Esophagus squamous epithelium (tissue), 5 donors: ENCODE measurements at regions not wholly inside any gene's neighbourhood (a gene's known extent, or its start where the extent isn't known, plus 50 kb on each side); places are given as distances from the start of the nearest gene placed in this dataset.

Source experiments
- DNase-seq: peaks from one replicate; lab custom pipeline; 2025; lab: John Stamatoyannopoulos, UW
- H3K27ac ChIP-seq, 4 donors: fragments of 200-600 bp; sonication (generic); one replicate each; pipeline ENCODE4 v1.5.1; 2016 to 2019; ENCODE audit warnings: mild to moderate bottlenecking in 1 of 4
- H3K27me3 ChIP-seq, 4 donors: fragments of 200-600 bp; sonication (generic); 1 replicate in 3 of 4; 2 replicates in 1 of 4; pipeline versions ENCODE4 v1.5.1 to v1.6.0; 2017 to 2021; ENCODE audit warnings: antibody characterized with exemption in 1 of 4
- H3K36me3 ChIP-seq, 3 donors: fragments of 200-600 bp; sonication (generic); one replicate each; pipeline ENCODE4 v1.5.1; 2016 to 2019
- H3K4me1 ChIP-seq, 3 donors: fragments of 200-600 bp; sonication (generic); one replicate each; pipeline ENCODE4 v1.5.1; 2017 to 2019
- H3K4me3 ChIP-seq, 4 donors: fragments of 200-600 bp; sonication (generic); 1 replicate in 3 of 4; 2 replicates in 1 of 4; pipeline ENCODE4 v1.5.1; 2016 to 2019; ENCODE audit warnings: mild to moderate bottlenecking in 2 of 4, moderate library complexity in 1 of 4
- H3K9me3 ChIP-seq, 3 donors: fragments of 200-600 bp; sonication (generic); one replicate each; pipeline ENCODE4 v1.5.1; 2016 to 2019
- POLR2A ChIP-seq, 4 donors: fragments of 450-650 bp; IDR thresholded peaks; one replicate each; pipeline ENCODE4 v1.6.1; 2017; ENCODE audit warnings: antibody characterized with exemption in 4 of 4, mild to moderate bottlenecking in 4 of 4, moderate library complexity in 3 of 4
- WGBS, 2 donors: methylation state at CpG; one replicate each; pipeline ENCODE4 v1.1.5; 2018; 5-methylcytosine and 5-hydroxymethylcytosine counted together
- intact Hi-C: fragments of 100-400 bp; cut with DNase I; formaldehyde crosslinking; loops from one replicate; pipeline ENCODE4 v1.15.0; 2022
- TF ChIP-seq, protein P1 (sequence below), 6 experiments: fragments of 450-650 bp in 4 of 6; fragments of 200-600 bp in 2 of 6; sonication (generic) in 2 of 6; IDR thresholded peaks; one replicate each; pipeline ENCODE4 v1.5.1; 2016 to 2019; ENCODE audit warnings: antibody characterized with exemption in 6 of 6, mild to moderate bottlenecking in 4 of 6, moderate library complexity in 4 of 6
- donor health status: DM: yes; HTN: yes; CAD: no.

DNA sequence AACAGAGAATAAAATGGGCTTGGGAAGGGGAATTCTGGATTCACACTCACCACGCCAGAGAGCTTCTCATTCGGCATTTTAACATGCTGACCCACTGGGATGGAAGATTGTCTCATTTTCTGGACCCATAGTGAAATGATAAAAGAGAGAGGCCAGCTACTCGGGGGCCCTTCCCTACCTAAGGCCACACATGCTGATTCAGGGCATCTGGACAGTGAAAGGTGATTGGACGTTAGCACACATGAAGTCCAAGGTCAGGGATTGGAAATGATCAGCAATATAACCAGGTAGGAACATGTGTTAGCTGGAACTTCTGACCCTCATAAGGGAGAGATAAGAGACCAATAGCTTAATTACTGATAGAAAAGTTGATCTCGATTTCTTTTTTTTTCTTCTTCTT lies 183.7 kb downstream of the NUFIP1 start:
- Histone ChIP-seq H3K27ac (no peak overlapping the region), H3K4me1 (peaks cover 0 to 29% (median 8%) of the 10 kb centered on the region in 3 donors), H3K27me3 (no peaks in the 10 kb centered on the region), H3K4me3 (no peak overlapping the region), H3K9me3 (no peaks in the 10 kb centered on the region), H3K36me3 (no peaks in the 10 kb centered on the region)
- 84 to 95% methylated on average over 5 of the region's 5 CpGs for WGBS, 2 donors
- intact Hi-C loops: no loop called here
- DNase-seq: no peak
- no peak for TF ChIP-seq POLR2A (IDR thresholded peaks at IDR 0.05)
- TF ChIP-seq, protein P1, sequence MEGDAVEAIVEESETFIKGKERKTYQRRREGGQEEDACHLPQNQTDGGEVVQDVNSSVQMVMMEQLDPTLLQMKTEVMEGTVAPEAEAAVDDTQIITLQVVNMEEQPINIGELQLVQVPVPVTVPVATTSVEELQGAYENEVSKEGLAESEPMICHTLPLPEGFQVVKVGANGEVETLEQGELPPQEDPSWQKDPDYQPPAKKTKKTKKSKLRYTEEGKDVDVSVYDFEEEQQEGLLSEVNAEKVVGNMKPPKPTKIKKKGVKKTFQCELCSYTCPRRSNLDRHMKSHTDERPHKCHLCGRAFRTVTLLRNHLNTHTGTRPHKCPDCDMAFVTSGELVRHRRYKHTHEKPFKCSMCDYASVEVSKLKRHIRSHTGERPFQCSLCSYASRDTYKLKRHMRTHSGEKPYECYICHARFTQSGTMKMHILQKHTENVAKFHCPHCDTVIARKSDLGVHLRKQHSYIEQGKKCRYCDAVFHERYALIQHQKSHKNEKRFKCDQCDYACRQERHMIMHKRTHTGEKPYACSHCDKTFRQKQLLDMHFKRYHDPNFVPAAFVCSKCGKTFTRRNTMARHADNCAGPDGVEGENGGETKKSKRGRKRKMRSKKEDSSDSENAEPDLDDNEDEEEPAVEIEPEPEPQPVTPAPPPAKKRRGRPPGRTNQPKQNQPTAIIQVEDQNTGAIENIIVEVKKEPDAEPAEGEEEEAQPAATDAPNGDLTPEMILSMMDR (IDR thresholded peaks at IDR 0.05): no peak

DNA sequence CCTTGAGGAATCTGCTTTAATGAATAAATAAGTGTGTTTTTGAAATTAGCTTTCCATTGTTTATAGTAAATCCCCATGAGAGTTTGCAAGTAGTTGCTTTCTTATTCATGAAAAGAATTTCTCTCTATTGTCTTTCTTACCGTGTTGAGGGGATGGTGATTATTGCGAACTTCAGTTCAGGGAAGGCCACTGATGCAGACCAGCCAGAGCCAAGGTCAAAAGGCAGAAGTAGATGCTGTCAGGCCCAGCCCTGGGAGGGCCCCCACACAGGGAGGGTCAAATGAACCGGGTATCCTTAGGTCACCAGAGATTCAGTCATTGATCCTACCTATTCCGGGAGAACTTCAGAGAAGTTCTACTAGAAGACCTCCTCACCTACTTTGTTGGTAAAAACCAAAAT lies 185.9 kb downstream of the NUFIP1 start:
- DNase-seq: no peak
- 68 to 71% methylated on average over 3 to 4 of the region's 4 CpGs for WGBS, 2 donors
- Histone ChIP-seq H3K4me1 (peaks cover 0 to 23% (median 8%) of the 10 kb centered on the region in 3 donors), H3K27me3 (no peaks in the 10 kb centered on the region), H3K9me3 (no peaks in the 10 kb centered on the region), H3K4me3 (no peak overlapping the region), H3K36me3 (no peaks in the 10 kb centered on the region), H3K27ac (no peak overlapping the region)
- intact Hi-C loops: no loop called here
- TF ChIP-seq, protein P1 (IDR thresholded peaks at IDR 0.05): no peak
- TF ChIP-seq POLR2A (IDR thresholded peaks at IDR 0.05): no peak

DNA sequence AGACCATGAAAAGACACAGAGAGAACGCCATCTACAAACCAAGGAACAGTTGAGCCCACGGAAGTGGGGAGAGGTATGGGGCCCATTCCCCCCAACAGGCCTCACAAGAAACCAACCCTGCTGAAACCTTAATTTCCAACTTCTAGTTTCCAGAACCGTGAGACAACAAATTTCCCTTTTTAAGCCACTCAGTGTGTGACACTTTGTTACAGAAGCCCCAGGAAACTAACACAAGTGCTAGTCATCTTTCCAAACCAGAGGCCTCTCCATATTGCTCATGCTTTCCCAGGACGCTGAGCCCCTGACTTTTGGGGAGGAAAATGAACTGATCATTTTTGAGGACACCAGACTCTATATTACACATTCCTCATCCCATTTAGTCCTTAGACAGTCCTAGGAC lies 186.8 kb downstream of the NUFIP1 start:
- DNase-seq: no peak
- Histone ChIP-seq H3K9me3 (no peaks in the 10 kb centered on the region), H3K27me3 (no peaks in the 10 kb centered on the region), H3K36me3 (no peaks in the 10 kb centered on the region), H3K4me3 (no peak overlapping the region), H3K4me1 (peaks cover 0 to 23% (median 8%) of the 10 kb centered on the region in 3 donors), H3K27ac (no peak overlapping the region)
- intact Hi-C loops: no loop called here
- no peak for TF ChIP-seq POLR2A (IDR thresholded peaks at IDR 0.05)
- WGBS, 2 donors: 81 to 83% methylated on average over 4 of the region's 4 CpGs

DNA sequence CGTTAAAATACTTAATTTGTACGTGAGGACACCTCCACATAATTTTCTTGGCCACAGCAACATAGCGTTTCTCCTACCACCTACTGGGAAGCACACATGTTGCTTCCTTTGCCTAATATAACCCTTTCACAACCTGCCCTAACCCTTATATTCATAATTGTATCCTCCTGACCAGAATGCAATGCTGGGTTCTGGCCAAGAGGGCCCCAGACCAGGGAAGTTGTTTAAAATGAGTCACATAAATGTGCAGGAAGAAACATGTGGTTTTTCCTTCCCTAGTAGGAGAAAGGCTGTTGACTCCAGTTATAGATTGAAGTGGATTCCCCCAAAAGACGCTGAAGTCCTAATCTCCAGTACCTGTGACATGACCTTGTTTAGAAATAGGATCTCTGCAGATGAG lies 187.3 kb downstream of the NUFIP1 start:
- DNase-seq: no peak
- 52 to 67% methylated on average over 4 of the region's 4 CpGs for WGBS, 2 donors
- H3K27me3 ChIP-seq: no peaks in the 10 kb centered on the region
- no peak overlapping the region for H3K27ac ChIP-seq
- H3K9me3 ChIP-seq: no peaks in the 10 kb centered on the region
- no peaks in the 10 kb centered on the region for H3K36me3 ChIP-seq
- no peak for TF ChIP-seq POLR2A (IDR thresholded peaks at IDR 0.05)
- TF ChIP-seq, protein P1 (IDR thresholded peaks at IDR 0.05): no peak
- no peak overlapping the region for H3K4me3 ChIP-seq
- intact Hi-C loops: no loop called here
- H3K4me1 ChIP-seq: peaks cover 0 to 27% (median 8%) of the 10 kb centered on the region in 3 donors

DNA sequence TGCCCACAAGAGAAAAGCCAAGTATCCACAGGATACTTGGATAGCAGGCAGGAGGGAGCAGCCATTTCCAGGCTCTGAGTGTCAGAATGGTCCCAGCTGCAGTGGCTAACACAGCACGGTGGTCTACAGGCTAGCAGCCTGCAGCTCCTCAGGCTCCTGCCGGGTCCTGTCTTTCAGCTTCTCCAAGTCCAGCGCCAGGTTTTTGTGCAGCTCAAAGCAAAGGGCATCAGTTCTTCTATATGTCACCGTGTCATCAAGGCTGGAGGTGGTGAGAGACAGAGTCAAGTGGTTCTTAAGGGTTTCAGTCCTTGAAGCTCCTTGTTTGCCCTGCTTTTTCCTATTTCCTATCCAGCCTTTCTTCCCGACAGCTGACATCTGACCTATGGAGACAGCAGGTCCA lies 188.6 kb downstream of the NUFIP1 start:
- H3K36me3 ChIP-seq: no peaks in the 10 kb centered on the region
- TF ChIP-seq, protein P1 (IDR thresholded peaks at IDR 0.05): no peak
- no peak for TF ChIP-seq POLR2A (IDR thresholded peaks at IDR 0.05)
- DNase-seq: no peak
- intact Hi-C loops: no loop called here
- H3K27me3 ChIP-seq: no peaks in the 10 kb centered on the region
- no peak overlapping the region for H3K27ac ChIP-seq
- peaks cover 0 to 38% (median 8%) of the 10 kb centered on the region in 3 donors for H3K4me1 ChIP-seq
- H3K9me3 ChIP-seq: no peaks in the 10 kb centered on the region
- 85 to 96% methylated on average over 2 to 5 of the region's 5 CpGs for WGBS, 2 donors
- H3K4me3 ChIP-seq: no peak overlapping the region

DNA sequence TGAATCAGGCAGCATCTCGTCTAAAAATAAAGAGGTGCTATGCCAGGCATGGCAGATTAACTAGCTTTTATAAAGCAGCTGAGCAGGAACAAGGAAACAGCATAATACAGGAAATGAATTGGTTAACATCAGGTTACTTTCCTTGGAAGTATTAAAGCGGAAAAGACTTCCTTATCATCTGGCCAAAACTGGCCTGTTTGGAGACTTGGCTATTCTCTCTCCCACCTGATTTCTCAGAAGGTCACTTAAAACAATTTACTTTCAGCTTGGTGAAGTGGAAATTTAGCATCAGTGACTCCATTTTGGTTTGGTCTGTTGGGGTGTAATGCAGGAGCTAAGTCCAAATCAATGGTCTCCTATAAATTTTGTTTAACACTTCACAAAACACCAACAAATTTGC lies 191.6 kb downstream of the NUFIP1 start:
- H3K4me3 ChIP-seq: no peak overlapping the region
- no peaks in the 10 kb centered on the region for H3K36me3 ChIP-seq
- no peak for TF ChIP-seq POLR2A (IDR thresholded peaks at IDR 0.05)
- TF ChIP-seq, protein P1 (IDR thresholded peaks at IDR 0.05): no peak
- WGBS, 2 donors: 60 to 71% methylated on average over 2 of the region's 2 CpGs
- peaks cover 0 to 37% (median 8%) of the 10 kb centered on the region in 3 donors for H3K4me1 ChIP-seq
- H3K27me3 ChIP-seq: no peaks in the 10 kb centered on the region
- intact Hi-C loops: no loop called here
- no peaks in the 10 kb centered on the region for H3K9me3 ChIP-seq
- H3K27ac ChIP-seq: peak overlapping the region in 1 of 4 donors; percentile 82
- no peak for DNase-seq
